HEK293T (cell line): ENCODE measurements at regions not wholly inside any gene's neighbourhood (a gene's known extent, or its start where the extent isn't known, plus 50 kb on each side); places are given as distances from the start of the nearest gene placed in this dataset.

Source experiments
- BHLHE40 ChIP-seq: fragments of 450-650 bp; IDR thresholded peaks from 2 replicates; pipeline ENCODE4 v1.6.1; 2016; ENCODE audit warnings: mild to moderate bottlenecking, moderate library complexity, borderline replicate concordance
- FOXK2 ChIP-seq: fragments of 450-650 bp; IDR thresholded peaks from 2 replicates; pipeline ENCODE4 v1.6.1; 2016; ENCODE audit warnings: mild to moderate bottlenecking
- LEF1 ChIP-seq: fragments of 450-650 bp; IDR thresholded peaks from 2 replicates; pipeline ENCODE4 v1.6.1; 2017; ENCODE audit warnings: mild to moderate bottlenecking, borderline replicate concordance
- SP1 ChIP-seq: fragments of 450-650 bp; IDR thresholded peaks from 2 replicates; pipeline ENCODE4 v1.6.1; 2017

DNA sequence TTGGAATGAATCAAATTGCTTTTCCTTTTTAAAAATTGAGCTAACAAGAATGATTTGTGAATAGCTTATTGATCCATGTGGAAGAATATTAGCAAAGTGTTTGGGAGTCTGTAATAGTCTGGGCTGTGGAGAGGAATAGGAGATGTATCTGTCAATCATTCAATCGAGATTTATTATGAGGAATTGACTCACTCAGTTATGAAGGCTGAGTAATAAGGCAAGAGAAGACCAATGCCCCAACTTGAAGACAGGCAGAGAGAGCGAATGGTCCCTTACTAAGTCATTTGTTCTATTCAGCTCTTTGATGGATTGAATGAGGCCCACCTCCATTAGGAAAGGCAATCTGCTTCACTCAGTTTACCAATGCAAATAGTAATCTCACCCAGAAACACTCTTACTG is 403.0 kb downstream of the CD83 start:
- TF ChIP-seq LEF1 (no peak), BHLHE40 (no peak), FOXK2 (no peak), SP1 (no peak)
